H1 (cell line): ENCODE measurements at regions not wholly inside any gene's neighbourhood (a gene's known extent, or its start where the extent isn't known, plus 50 kb on each side); places are given as distances from the start of the nearest gene placed in this dataset.

Experiments used
- CTCF ChIA-PET: fragments of 300-600 bp; sonication (Branson Sonifier 250); formaldehyde crosslinking; loops from one replicate; lab custom pipeline; 2021; ENCODE audit not compliant: partially characterized antibody; lab: Charles Lee
- POLR2A ChIA-PET: fragments of 300-600 bp; sonication (Branson Sonifier 250); formaldehyde crosslinking; loops from one replicate; lab custom pipeline; 2021; ENCODE audit warnings: inconsistent platforms; ENCODE audit not compliant: partially characterized antibody; lab: Charles Lee
- DNase-seq, 2 experiments: peaks; one replicate each; pipeline versions ENCODE4 v3.0.0 to v3.0.0-alpha.2; 2010 to 2022; ENCODE audit warnings: low spot score in 2 of 2, low read depth in 1 of 2, mixed read lengths in 1 of 2
- FAIRE-seq: peaks from 2 replicates; lab custom pipeline; 2011; peaks lifted over from hg19 to GRCh38; lab: Jason Lieb, UNC
- H2AFZ ChIP-seq: 2 replicates; pipeline ENCODE4 v1.8.1; 2012; ENCODE audit warnings: low read length, inconsistent platforms
- H2AK5ac ChIP-seq: 2 replicates; pipeline ENCODE4 v1.6.1; 2013; ENCODE audit warnings: low read depth, low read length
- H2BK120ac ChIP-seq: replicated peaks from 2 replicates; pipeline ENCODE3; 2013; ENCODE audit warnings: low read depth, low read length, inconsistent platforms
- H2BK12ac ChIP-seq: 2 replicates; pipeline ENCODE4 v1.6.1; 2013; ENCODE audit warnings: low read depth, low read length
- H2BK15ac ChIP-seq: 2 replicates; pipeline ENCODE4 v1.6.1; 2013; ENCODE audit warnings: low read length
- H2BK20ac ChIP-seq: 2 replicates; pipeline ENCODE4 v1.6.1; 2013; ENCODE audit warnings: low read length
- H2BK5ac ChIP-seq: 2 replicates; pipeline ENCODE4 v1.6.1; 2013; ENCODE audit warnings: low read depth, low read length
- H3K14ac ChIP-seq: 2 replicates; pipeline ENCODE4 v1.6.1; 2013; ENCODE audit warnings: inconsistent platforms; ENCODE audit not compliant: insufficient read length
- H3K18ac ChIP-seq: 2 replicates; pipeline ENCODE4 v1.6.1; 2013; ENCODE audit warnings: low read length; ENCODE audit errors: extremely low read depth
- H3K23ac ChIP-seq: 2 replicates; pipeline ENCODE4 v1.6.1; 2013; ENCODE audit warnings: inconsistent platforms; ENCODE audit not compliant: insufficient read length
- H3K23me2 ChIP-seq: 2 replicates; pipeline ENCODE4 v1.6.1; 2013; ENCODE audit warnings: low read depth, low read length
- H3K27ac ChIP-seq: 2 replicates; pipeline ENCODE4 v1.6.1; 2011; ENCODE audit warnings: low read depth, low read length, inconsistent platforms
- H3K27me3 ChIP-seq, 4 experiments: replicated peaks in 1 of 4; 1 replicate in 1 of 4; 2 replicates in 3 of 4; pipeline versions ENCODE4 v1.6.1 to v1.8.1; 2011 to 2013; ENCODE audit warnings: low read length in 3 of 4, mild to moderate bottlenecking in 3 of 4, inconsistent platforms in 2 of 4, mixed read lengths in 2 of 4, moderate library complexity in 1 of 4; ENCODE audit not compliant: control insufficient read depth in 3 of 4, insufficient read depth in 3 of 4; ENCODE audit errors: extremely low read depth in 1 of 4
- H3K36me3 ChIP-seq, 4 experiments: 2 replicates each; pipeline versions ENCODE4 v1.6.1 to v1.8.1; 2011 to 2013; ENCODE audit warnings: mild to moderate bottlenecking in 4 of 4, low read length in 3 of 4, moderate library complexity in 2 of 4, control low read depth in 1 of 4, inconsistent platforms in 1 of 4; ENCODE audit not compliant: insufficient read depth in 4 of 4, control insufficient read depth in 2 of 4
- H3K4ac ChIP-seq: replicated peaks from 2 replicates; pipeline ENCODE3; 2013; ENCODE audit warnings: low read length, low read depth, mixed read lengths, inconsistent platforms; ENCODE audit not compliant: insufficient read length
- H3K4me1 ChIP-seq, 4 experiments: replicated peaks in 1 of 4; 1 replicate in 1 of 4; 2 replicates in 3 of 4; pipeline versions ENCODE4 v1.6.1 to v1.8.1; 2011 to 2013; ENCODE audit warnings: low read length in 3 of 4, inconsistent platforms in 2 of 4, mixed read lengths in 1 of 4; ENCODE audit not compliant: insufficient read depth in 4 of 4, control insufficient read depth in 3 of 4
- H3K4me2 ChIP-seq, 2 experiments: 2 replicates each; pipeline versions ENCODE4 v1.6.1 to v1.8.1; 2011 to 2013; ENCODE audit warnings: low read depth in 2 of 2, low read length in 2 of 2, control low read depth in 1 of 2, inconsistent platforms in 1 of 2, mild to moderate bottlenecking in 1 of 2; ENCODE audit not compliant: insufficient read depth in 1 of 2
- H3K4me3 ChIP-seq, 4 experiments: fragments of 200-600, 300-600 bp in 1 of 4; sonication (generic), shearing (Covaris generic), sonication (Bioruptor Twin) in 1 of 4; 2 replicates each; pipeline versions ENCODE4 v1.5.1 to v1.8.1; 2011 to 2016; ENCODE audit warnings: low read length in 4 of 4, low read depth in 3 of 4, control low read depth in 2 of 4, inconsistent platforms in 2 of 4, mild to moderate bottlenecking in 2 of 4, mixed read lengths in 1 of 4, moderate library complexity in 1 of 4; ENCODE audit not compliant: insufficient read depth in 2 of 4; ENCODE audit errors: extremely low read depth in 1 of 4
- H3K56ac ChIP-seq: replicated peaks from 2 replicates; pipeline ENCODE3; 2013; ENCODE audit warnings: low read depth, mild to moderate bottlenecking, mixed read lengths, low read length, inconsistent platforms; ENCODE audit not compliant: insufficient read length
- H3K79me1 ChIP-seq: 2 replicates; pipeline ENCODE4 v1.6.1; 2013; ENCODE audit warnings: low read depth, low read length, control low read depth
- H3K79me2 ChIP-seq, 2 experiments: 2 replicates each; pipeline versions ENCODE4 v1.6.1 to v1.8.1; 2012 to 2013; ENCODE audit warnings: low read length in 2 of 2, mild to moderate bottlenecking in 2 of 2, inconsistent platforms in 1 of 2; ENCODE audit not compliant: insufficient read depth in 2 of 2, control insufficient read depth in 1 of 2
- H3K9ac ChIP-seq, 4 experiments: replicated peaks in 1 of 4; 1 replicate in 1 of 4; 2 replicates in 3 of 4; pipeline versions ENCODE4 v1.6.1 to v1.8.1; 2011 to 2013; ENCODE audit warnings: low read depth in 3 of 4, low read length in 3 of 4, control low read depth in 2 of 4, mild to moderate bottlenecking in 2 of 4, moderate library complexity in 2 of 4, inconsistent platforms in 1 of 4; ENCODE audit errors: extremely low read depth in 1 of 4
- H3K9me3 ChIP-seq, 2 experiments: 2 replicates each; pipeline versions ENCODE4 v1.6.1 to v1.8.1; 2012 to 2013; ENCODE audit warnings: mild to moderate bottlenecking in 2 of 2, moderate library complexity in 2 of 2, control low read depth in 1 of 2, inconsistent platforms in 1 of 2, low read depth in 1 of 2, low read length in 1 of 2, mixed read lengths in 1 of 2; ENCODE audit not compliant: insufficient read depth in 2 of 2
- H4K20me1 ChIP-seq, 2 experiments: replicated peaks in 1 of 2; 2 replicates each; pipeline versions ENCODE3 to v1.8.1; 2011 to 2013; ENCODE audit warnings: inconsistent platforms in 2 of 2, low read length in 2 of 2, mild to moderate bottlenecking in 1 of 2; ENCODE audit not compliant: insufficient read depth in 2 of 2, control insufficient read depth in 1 of 2
- H4K5ac ChIP-seq: 2 replicates; pipeline ENCODE4 v1.6.1; 2013; ENCODE audit warnings: low read length, low read depth, mixed read lengths, inconsistent platforms; ENCODE audit not compliant: insufficient read length
- H4K8ac ChIP-seq: 2 replicates; pipeline ENCODE4 v1.8.0; 2013; ENCODE audit warnings: mild to moderate bottlenecking, moderate library complexity, low read length, inconsistent platforms; ENCODE audit not compliant: insufficient read depth; ENCODE audit errors: extremely low read depth
- H4K91ac ChIP-seq: replicated peaks from 2 replicates; pipeline ENCODE3; 2013; ENCODE audit warnings: low read length, mixed read lengths, inconsistent platforms; ENCODE audit not compliant: insufficient read length
- BCL11A ChIP-seq, 2 experiments: IDR thresholded peaks; one replicate each; pipeline ENCODE4 v1.6.1; 2011; ENCODE audit warnings: low read depth in 2 of 2, low read length in 2 of 2, mild to moderate bottlenecking in 2 of 2
- CEBPB ChIP-seq: IDR thresholded peaks from 2 replicates; pipeline ENCODE4 v1.6.1; 2012; ENCODE audit warnings: low read depth, low read length
- HDAC2 ChIP-seq, 2 experiments: fragments of 300-600 bp in 1 of 2; sonication (generic) in 1 of 2; IDR thresholded peaks; 2 replicates each; pipeline ENCODE4 v1.6.1; 2011 to 2012; ENCODE audit warnings: low read depth in 2 of 2, low read length in 2 of 2, mild to moderate bottlenecking in 2 of 2, moderate library complexity in 2 of 2, borderline replicate concordance in 1 of 2, inconsistent platforms in 1 of 2
- JUN ChIP-seq: IDR thresholded peaks from 2 replicates; pipeline ENCODE4 v1.6.1; 2011; ENCODE audit warnings: low read depth, mild to moderate bottlenecking, improper control_type of control experiment, low read length
- KDM1A ChIP-seq: fragments of 200-600, 300-600 bp; sonication (generic); IDR thresholded peaks from 2 replicates; pipeline ENCODE4 v1.7.1; 2016; ENCODE audit warnings: mild to moderate bottlenecking, low read length, borderline replicate concordance
- POU5F1 ChIP-seq: IDR thresholded peaks from 2 replicates; pipeline ENCODE4 v1.6.1; 2011; ENCODE audit warnings: low read depth, mild to moderate bottlenecking, low read length, moderate library complexity
- SP1 ChIP-seq: IDR thresholded peaks from 2 replicates; pipeline ENCODE4 v1.6.1; 2011; ENCODE audit warnings: low read depth, low read length
- SRF ChIP-seq: IDR thresholded peaks from 2 replicates; pipeline ENCODE4 v1.6.1; 2011; ENCODE audit warnings: mild to moderate bottlenecking, low read depth, low read length, moderate library complexity
- TAF7 ChIP-seq: optimal IDR thresholded peaks from 2 replicates; pipeline ENCODE3; 2011; ENCODE audit warnings: low read depth, mild to moderate bottlenecking, inconsistent platforms, low read length, moderate library complexity, borderline replicate concordance
- ZNF274 ChIP-seq: IDR thresholded peaks from 2 replicates; pipeline ENCODE4 v1.7.0; 2012; ENCODE audit warnings: low read length, borderline replicate concordance; ENCODE audit errors: extremely low read depth
- WGBS, 2 experiments: shearing (Covaris generic) in 1 of 2; methylation state at CpG; one replicate each; pipeline versions ENCODE4 v1.1.6 to v1.1.7; 2013 to 2015; ENCODE audit warnings: low lambda C conversion rate in 2 of 2, mixed read lengths in 2 of 2, inconsistent platforms in 1 of 2, low coverage in 1 of 2, missing lambda C conversion rate in 1 of 2; ENCODE audit not compliant: insufficient replicate concordance in 2 of 2, insufficient coverage in 1 of 2, insufficient read length in 1 of 2; ENCODE audit errors: extremely low coverage in 1 of 2, missing lambda C conversion rate in 1 of 2; 5-methylcytosine and 5-hydroxymethylcytosine counted together

DNA sequence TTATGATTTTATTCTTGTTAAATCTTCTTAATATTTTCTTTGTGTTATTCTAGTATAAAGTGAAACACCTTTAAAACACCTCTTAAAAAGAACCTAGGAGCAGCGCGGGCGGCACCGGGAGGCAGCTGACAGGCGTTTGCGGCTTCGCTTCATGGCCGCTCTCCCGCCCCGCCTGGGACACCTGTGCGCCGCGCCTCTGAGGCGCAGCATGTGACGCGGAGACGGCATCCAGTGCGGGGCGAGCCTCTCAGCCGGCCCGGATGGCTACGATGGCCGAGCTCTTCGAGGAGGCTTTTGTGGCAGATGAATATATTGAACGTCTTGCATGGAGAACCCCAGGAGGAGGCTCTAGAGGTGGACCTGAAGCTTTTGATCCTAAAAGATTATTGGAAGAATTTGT lies 1592.7 kb downstream of the TECRL start:
- Histone ChIP-seq H4K20me1 (no peaks in the 10 kb centered on the region), H2BK15ac (no peak overlapping the region), H2AK5ac (no peak overlapping the region), H2BK5ac (no peak overlapping the region), H3K4me3 (no peak overlapping the region), H2BK12ac (no peak overlapping the region), H3K18ac (no peak overlapping the region), H2BK20ac (no peak overlapping the region), H3K23me2 (no peaks in the 10 kb centered on the region), H3K9me3 (no peaks in the 10 kb centered on the region), H3K79me1 (no peaks in the 10 kb centered on the region), H3K4ac (no peak overlapping the region), H3K14ac (no peak overlapping the region), H4K91ac (no peak overlapping the region), H3K9ac (no peak overlapping the region), H3K79me2 (no peaks in the 10 kb centered on the region), H2AFZ (no peak overlapping the region), H3K27me3 (no peaks in the 10 kb centered on the region), H4K8ac (no peak overlapping the region), H3K4me2 (no peak overlapping the region), H3K23ac (no peak overlapping the region), H4K5ac (no peak overlapping the region), H3K56ac (no peak overlapping the region), H2BK120ac (no peak overlapping the region), H3K27ac (no peak overlapping the region), H3K36me3 (no peaks in the 10 kb centered on the region), H3K4me1 (no peaks in the 10 kb centered on the region)
- POLR2A ChIA-PET = no interaction called here
- 93% methylated on average over 25 of the region's 25 CpGs; no CpG with 5 or more reads in 1 of the 2 experiments for WGBS, 2 experiments
- CTCF ChIA-PET = no interaction called here
- FAIRE-seq (no peak), DNase-seq (no peak)
- no peak for TF ChIP-seq HDAC2 (IDR thresholded peaks at IDR 0.05; ENCODE audit: borderline replicate concordance in 1 of 2, low read depth in 2 of 2, low read length in 2 of 2)
- no peak for TF ChIP-seq BCL11A (IDR thresholded peaks at IDR 0.05; ENCODE audit: low read depth in 2 of 2, low read length in 2 of 2)
- no peak for TF ChIP-seq SP1
- no peak for TF ChIP-seq CEBPB
- TF ChIP-seq JUN = no peak
- no peak for TF ChIP-seq TAF7
- no peak for TF ChIP-seq POU5F1
- TF ChIP-seq ZNF274 = no peak
- no peak for TF ChIP-seq SRF
- no peak for TF ChIP-seq KDM1A
